GM18951 (cell line): ENCODE measurements at regions not wholly inside any gene's neighbourhood (a gene's known extent, or its start where the extent isn't known, plus 50 kb on each side); places are given as distances from the start of the nearest gene placed in this dataset.
"Not testable (repeated sequence)": the region's sequence is repeated elsewhere in the genome, so short reads cannot be mapped to it uniquely, and the experiment has no call there.

Experiments used
- POLR2A ChIP-seq: IDR thresholded peaks from 4 replicates; pipeline ENCODE4 v1.6.1; 2011; ENCODE audit warnings: mild to moderate bottlenecking; ENCODE audit not compliant: insufficient read length, insufficient read depth; ENCODE audit errors: extremely low read depth
- in situ Hi-C: fragments of 300-500 bp; cut with MboI; formaldehyde crosslinking; loops from one replicate; pipeline ENCODE4 v1.12.0; 2022; ENCODE audit warnings: low sequenced_read_pairs, mixed read lengths, inconsistent platforms; ENCODE audit not compliant: unreplicated experiment

- in situ Hi-C loops: no loop called here
- no peak for TF ChIP-seq POLR2A
These were observed 894.3 kb downstream of the OTOL1 start for GRCh38 chr3:162390891-162391290.

- no peak for TF ChIP-seq POLR2A
- in situ Hi-C loops: no loop called here
These were observed 894.7 kb downstream of the OTOL1 start for GRCh38 chr3:162391301-162391700.

GRCh38 chr3:162395496-162395895 is 898.9 kb downstream of the OTOL1 start:
- in situ Hi-C loops: no loop called here
- no peak for TF ChIP-seq POLR2A

GRCh38 chr3:162398554-162398953 is 901.9 kb downstream of the OTOL1 start:
- in situ Hi-C loops: no loop called here

GRCh38 chr3:162400697-162401096 is 904.1 kb downstream of the OTOL1 start:
- in situ Hi-C loops: no loop called here
- no peak for TF ChIP-seq POLR2A

More at GRCh38 chr3:162398554-162398953, 901.9 kb downstream of the OTOL1 start:
- no peak for TF ChIP-seq POLR2A

DNA sequence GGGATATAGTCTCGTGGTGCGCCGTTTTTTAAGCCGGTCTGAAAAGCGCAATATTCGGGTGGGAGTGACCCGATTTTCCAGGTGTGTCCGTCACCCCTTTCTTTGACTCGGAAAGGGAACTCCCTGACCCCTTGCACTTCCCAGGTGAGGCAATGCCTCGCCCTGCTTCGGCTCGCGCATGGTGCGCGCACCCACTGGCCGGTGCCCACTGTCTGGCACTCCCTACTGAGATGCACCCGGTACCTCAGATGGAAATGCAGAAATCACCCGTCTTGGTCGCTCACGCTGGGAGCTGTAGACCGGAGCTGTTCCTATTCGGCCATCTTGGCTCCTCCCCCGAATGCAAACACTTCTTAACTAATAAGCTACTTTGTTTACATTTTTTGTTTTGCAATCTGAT is 914.9 kb downstream of the OTOL1 start:
- in situ Hi-C loops: not testable (repeated sequence)

- TF ChIP-seq POLR2A: no peak
- in situ Hi-C loops: no loop called here
These were observed 925.1 kb downstream of the OTOL1 start for GRCh38 chr3:162421721-162422120.

DNA sequence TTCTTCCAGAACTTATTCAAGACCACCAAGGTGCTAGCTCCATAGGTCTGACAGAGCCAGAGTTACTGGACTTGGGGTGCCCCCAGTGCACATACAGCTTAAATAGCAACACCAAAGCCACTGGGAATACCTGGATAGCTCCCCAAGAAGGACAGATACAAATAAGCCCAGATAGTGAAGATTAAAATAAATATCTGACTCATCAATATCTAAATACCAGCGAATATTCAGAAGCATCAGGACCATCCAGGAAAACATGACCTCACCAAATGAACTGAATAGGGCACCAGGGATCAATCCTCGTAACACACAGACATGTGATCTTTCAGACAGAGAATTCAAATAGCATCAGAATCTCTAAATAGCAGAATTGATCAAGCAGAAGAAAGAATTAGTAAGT is 931.6 kb downstream of the OTOL1 start:
- in situ Hi-C loops: no loop called here
- TF ChIP-seq POLR2A: no peak

GRCh38 chr3:162435750-162436149 is 939.1 kb downstream of the OTOL1 start:
- in situ Hi-C loops: no loop called here
- TF ChIP-seq POLR2A: no peak

GRCh38 chr3:162436826-162437225 is 940.2 kb downstream of the OTOL1 start:
- in situ Hi-C loops: no loop called here
- no peak for TF ChIP-seq POLR2A

DNA sequence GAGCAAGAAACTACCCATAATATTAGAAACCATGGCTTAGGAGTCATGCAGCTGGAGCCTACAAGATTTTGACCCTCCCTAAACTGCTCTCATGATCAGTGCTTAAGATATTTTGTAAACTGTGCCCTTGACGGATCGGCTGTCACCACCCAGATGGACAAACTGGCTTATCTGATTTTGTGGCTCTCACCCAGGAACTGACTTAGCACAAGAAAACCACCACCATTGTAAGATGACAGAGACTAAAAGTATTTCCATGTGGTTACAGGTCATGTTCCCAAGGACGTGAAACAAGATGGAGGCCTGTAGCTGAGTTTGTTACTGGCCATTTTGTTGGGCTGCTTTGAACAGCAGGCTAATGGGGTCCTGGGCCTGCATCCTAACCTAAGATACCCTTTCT is 940.9 kb downstream of the OTOL1 start:
- TF ChIP-seq POLR2A: no peak
- in situ Hi-C loops: no loop called here

- no peak for TF ChIP-seq POLR2A
- in situ Hi-C loops: no loop called here
These were observed 945.1 kb downstream of the OTOL1 start for GRCh38 chr3:162441716-162442115.

DNA sequence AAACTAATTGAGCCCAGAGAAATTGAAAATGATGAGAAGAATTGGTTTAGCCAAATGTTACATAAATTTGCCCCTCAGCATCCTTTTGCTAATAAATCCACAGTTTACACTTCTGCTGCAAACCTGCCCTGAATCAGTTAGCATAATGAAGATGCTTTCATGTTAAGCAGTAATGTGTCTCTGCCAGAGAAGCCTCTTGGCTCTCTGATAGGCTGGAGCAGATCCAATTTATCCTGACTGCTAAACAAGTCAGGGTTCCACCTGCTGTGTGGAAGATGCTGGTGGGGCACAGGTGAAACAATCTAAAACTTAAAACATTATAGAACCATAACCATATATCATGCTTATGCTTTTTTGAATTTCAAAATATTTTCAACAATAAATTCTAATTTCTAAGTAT is 946.8 kb downstream of the OTOL1 start:
- TF ChIP-seq POLR2A: no peak
- in situ Hi-C loops: no loop called here

- in situ Hi-C loops: no loop called here
- TF ChIP-seq POLR2A: no peak
These were observed 972.2 kb downstream of the OTOL1 start for GRCh38 chr3:162468791-162469190.

GRCh38 chr3:162487138-162487537 is 990.5 kb downstream of the OTOL1 start:
- no peak for TF ChIP-seq POLR2A

More at GRCh38 chr3:162487138-162487537, 990.5 kb downstream of the OTOL1 start:
- in situ Hi-C loops: no loop called here
